ENCODE measurements at regions not wholly inside any gene's neighbourhood (a gene's known extent, or its start where the extent isn't known, plus 50 kb on each side); places are given as distances from the start of the nearest gene placed in this dataset.

GRCh38 chrX:52271206-52271605 is 86.5 kb downstream of the MAGED4 start:
- TF ChIP-seq CTCF (IDR thresholded peaks at IDR 0.05), result no peak
- TF ChIP-seq POLR2A (IDR thresholded peaks at IDR 0.05), result no peak

Measured in adrenal gland (tissue), 5 donors.